ENCODE measurements at regions not wholly inside any gene's neighbourhood (a gene's known extent, or its start where the extent isn't known, plus 50 kb on each side); places are given as distances from the start of the nearest gene placed in this dataset.

GRCh38 chr3:13252207-13252606 is 167.9 kb downstream of the NUP210 start:
- Histone ChIP-seq H3K79me2 (ENCODE audit: control insufficient read depth, insufficient read depth, low read length, poor library complexity) (no peaks in the 10 kb centered on the region), H3K4me3 (ENCODE audit: low read depth, low read length) (no peak overlapping the region), H2AFZ (ENCODE audit: insufficient read depth, low read length, poor library complexity) (no peak overlapping the region), H2BK12ac (ENCODE audit: low read length) (no peak overlapping the region), H3K14ac (ENCODE audit: low read length) (no peak overlapping the region), H3K79me1 (ENCODE audit: low read length) (no peaks in the 10 kb centered on the region), H3K23ac (ENCODE audit: low read length) (no peak overlapping the region), H3K36me3 (ENCODE audit: control insufficient read depth in 1 of 2, insufficient read depth in 2 of 2, low read length in 2 of 2) (no peaks in the 10 kb centered on the region), H3K27ac (ENCODE audit: low read depth, low read length) (no peak overlapping the region), H3K9me3 (ENCODE audit: insufficient read depth, low read depth, low read length) (no peaks in the 10 kb centered on the region), H3K9ac (ENCODE audit: low read length) (no peak overlapping the region), H3K27me3 (ENCODE audit: insufficient read depth, low read length) (no peaks in the 10 kb centered on the region), H2AK5ac (ENCODE audit: low read length) (no peak overlapping the region), H3K4ac (ENCODE audit: low read depth, low read length) (no peak overlapping the region), H3K18ac (ENCODE audit: low read length) (no peak overlapping the region), H4K12ac (ENCODE audit: low read depth, low read length) (no peak overlapping the region), H2BK5ac (ENCODE audit: low read depth, low read length, poor library complexity) (no peak overlapping the region), H4K8ac (ENCODE audit: low read depth, low read length) (no peak overlapping the region), H2BK120ac (ENCODE audit: insufficient read depth, low read length, poor library complexity) (no peak overlapping the region), H4K91ac (ENCODE audit: low read depth, low read length) (no peak overlapping the region), H3K4me2 (ENCODE audit: low read length) (no peak overlapping the region), H3K4me1 (ENCODE audit: control insufficient read depth in 1 of 2, insufficient read depth in 2 of 2, low read length in 2 of 2) (peaks cover 0 to 2% of the 10 kb centered on the region in 2 experiments)
- DNase-seq = no peak
- WGBS (ENCODE audit: extremely low coverage, insufficient coverage, insufficient read length) = no CpG with 5 or more reads among the region's 10 CpGs

GRCh38 chr3:13251166-13251903 is 168.8 kb downstream of the NUP210 start:
- no peak overlapping the region for H2AK5ac ChIP-seq (ENCODE audit: low read length)
- no peak overlapping the region for H2BK5ac ChIP-seq (ENCODE audit: low read depth, low read length, poor library complexity)
- peaks cover 0 to 2% of the 10 kb centered on the region in 2 experiments for H3K4me1 ChIP-seq (ENCODE audit: control insufficient read depth in 1 of 2, insufficient read depth in 2 of 2, low read length in 2 of 2)
- no peak overlapping the region for H3K9ac ChIP-seq (ENCODE audit: low read length)
- no peaks in the 10 kb centered on the region for H3K36me3 ChIP-seq (ENCODE audit: control insufficient read depth in 1 of 2, insufficient read depth in 2 of 2, low read length in 2 of 2)
- H3K14ac ChIP-seq (ENCODE audit: low read length) = no peak overlapping the region
- H3K4ac ChIP-seq (ENCODE audit: low read depth, low read length) = no peak overlapping the region
- H3K79me1 ChIP-seq (ENCODE audit: low read length) = no peaks in the 10 kb centered on the region
- no peaks in the 10 kb centered on the region for H3K79me2 ChIP-seq (ENCODE audit: control insufficient read depth, insufficient read depth, low read length, poor library complexity)
- no peak overlapping the region for H3K18ac ChIP-seq (ENCODE audit: low read length)
- no peak overlapping the region for H2AFZ ChIP-seq (ENCODE audit: insufficient read depth, low read length, poor library complexity)
- WGBS (ENCODE audit: extremely low coverage, insufficient coverage, insufficient read length) = 100% methylated on average over 1 of the region's 4 CpGs
- no peaks in the 10 kb centered on the region for H3K9me3 ChIP-seq (ENCODE audit: insufficient read depth, low read depth, low read length)
- no peak overlapping the region for H3K23ac ChIP-seq (ENCODE audit: low read length)
- no peak overlapping the region for H4K91ac ChIP-seq (ENCODE audit: low read depth, low read length)
- no peak overlapping the region for H3K4me2 ChIP-seq (ENCODE audit: low read length)
- H2BK12ac ChIP-seq (ENCODE audit: low read length) = no peak overlapping the region
- H3K27ac ChIP-seq (ENCODE audit: low read depth, low read length) = no peak overlapping the region
- no peak overlapping the region for H4K12ac ChIP-seq (ENCODE audit: low read depth, low read length)
- no peak overlapping the region for H4K8ac ChIP-seq (ENCODE audit: low read depth, low read length)
- H3K4me3 ChIP-seq (ENCODE audit: low read depth, low read length) = no peak overlapping the region
- no peak overlapping the region for H2BK120ac ChIP-seq (ENCODE audit: insufficient read depth, low read length, poor library complexity)
- DNase-seq = no peak
- H3K27me3 ChIP-seq (ENCODE audit: insufficient read depth, low read length) = no peaks in the 10 kb centered on the region

GRCh38 chr3:13249664-13250390 is 170.3 kb downstream of the NUP210 start:
- Histone ChIP-seq H2AFZ (ENCODE audit: insufficient read depth, low read length, poor library complexity) (no peak overlapping the region), H3K23ac (ENCODE audit: low read length) (no peak overlapping the region), H4K8ac (ENCODE audit: low read depth, low read length) (no peak overlapping the region), H3K27me3 (ENCODE audit: insufficient read depth, low read length) (no peaks in the 10 kb centered on the region), H3K14ac (ENCODE audit: low read length) (no peak overlapping the region), H3K79me1 (ENCODE audit: low read length) (no peaks in the 10 kb centered on the region), H3K18ac (ENCODE audit: low read length) (no peak overlapping the region), H2BK5ac (ENCODE audit: low read depth, low read length, poor library complexity) (no peak overlapping the region), H4K12ac (ENCODE audit: low read depth, low read length) (no peak overlapping the region), H3K27ac (ENCODE audit: low read depth, low read length) (no peak overlapping the region), H3K4me1 (ENCODE audit: control insufficient read depth in 1 of 2, insufficient read depth in 2 of 2, low read length in 2 of 2) (peaks cover 0 to 2% of the 10 kb centered on the region in 2 experiments), H2BK12ac (ENCODE audit: low read length) (no peak overlapping the region), H3K9ac (ENCODE audit: low read length) (no peak overlapping the region), H3K36me3 (ENCODE audit: control insufficient read depth in 1 of 2, insufficient read depth in 2 of 2, low read length in 2 of 2) (no peaks in the 10 kb centered on the region), H3K79me2 (ENCODE audit: control insufficient read depth, insufficient read depth, low read length, poor library complexity) (no peaks in the 10 kb centered on the region), H3K4me3 (ENCODE audit: low read depth, low read length) (no peak overlapping the region), H2AK5ac (ENCODE audit: low read length) (no peak overlapping the region), H3K4ac (ENCODE audit: low read depth, low read length) (no peak overlapping the region), H3K9me3 (ENCODE audit: insufficient read depth, low read depth, low read length) (no peaks in the 10 kb centered on the region), H2BK120ac (ENCODE audit: insufficient read depth, low read length, poor library complexity) (no peak overlapping the region), H3K4me2 (ENCODE audit: low read length) (no peak overlapping the region), H4K91ac (ENCODE audit: low read depth, low read length) (no peak overlapping the region)
- no peak for DNase-seq
- WGBS (ENCODE audit: extremely low coverage, insufficient coverage, insufficient read length) = no CpG with 5 or more reads among the region's 22 CpGs

- H2BK5ac ChIP-seq (ENCODE audit: low read depth, low read length, poor library complexity) = no peak overlapping the region
- WGBS (ENCODE audit: extremely low coverage, insufficient coverage, insufficient read length) = no CpG with 5 or more reads among the region's 6 CpGs
- no peak overlapping the region for H2AK5ac ChIP-seq (ENCODE audit: low read length)
- no peak overlapping the region for H3K4me2 ChIP-seq (ENCODE audit: low read length)
- no peak overlapping the region for H2BK120ac ChIP-seq (ENCODE audit: insufficient read depth, low read length, poor library complexity)
- H3K9ac ChIP-seq (ENCODE audit: low read length) = no peak overlapping the region
- H3K27ac ChIP-seq (ENCODE audit: low read depth, low read length) = no peak overlapping the region
- H3K18ac ChIP-seq (ENCODE audit: low read length) = no peak overlapping the region
- peaks cover 0 to 2% of the 10 kb centered on the region in 2 experiments for H3K4me1 ChIP-seq (ENCODE audit: control insufficient read depth in 1 of 2, insufficient read depth in 2 of 2, low read length in 2 of 2)
- H3K79me1 ChIP-seq (ENCODE audit: low read length) = no peaks in the 10 kb centered on the region
- no peak overlapping the region for H3K4me3 ChIP-seq (ENCODE audit: low read depth, low read length)
- H3K4ac ChIP-seq (ENCODE audit: low read depth, low read length) = no peak overlapping the region
- H4K12ac ChIP-seq (ENCODE audit: low read depth, low read length) = no peak overlapping the region
- peak; percentile 93 to 97 for DNase-seq
- peaks cover 2% of the 10 kb centered on the region for H3K9me3 ChIP-seq (ENCODE audit: insufficient read depth, low read depth, low read length)
- no peak overlapping the region for H3K23ac ChIP-seq (ENCODE audit: low read length)
- no peaks in the 10 kb centered on the region for H3K36me3 ChIP-seq (ENCODE audit: control insufficient read depth in 1 of 2, insufficient read depth in 2 of 2, low read length in 2 of 2)
- H4K91ac ChIP-seq (ENCODE audit: low read depth, low read length) = no peak overlapping the region
- no peak overlapping the region for H2AFZ ChIP-seq (ENCODE audit: insufficient read depth, low read length, poor library complexity)
- H2BK12ac ChIP-seq (ENCODE audit: low read length) = no peak overlapping the region
- no peak overlapping the region for H4K8ac ChIP-seq (ENCODE audit: low read depth, low read length)
- no peaks in the 10 kb centered on the region for H3K27me3 ChIP-seq (ENCODE audit: insufficient read depth, low read length)
- no peak overlapping the region for H3K14ac ChIP-seq (ENCODE audit: low read length)
- H3K79me2 ChIP-seq (ENCODE audit: control insufficient read depth, insufficient read depth, low read length, poor library complexity) = no peaks in the 10 kb centered on the region
Measured at GRCh38 chr3:13248640-13249039, 171.5 kb downstream of the NUP210 start.
